GM23338 (cell line): ENCODE measurements at regions not wholly inside any gene's neighbourhood (a gene's known extent, or its start where the extent isn't known, plus 50 kb on each side); places are given as distances from the start of the nearest gene placed in this dataset.

Experiments
- CREB1 ChIP-seq: fragments of 250-450 bp; sonication (Bioruptor Pico); IDR thresholded peaks from 2 replicates; pipeline ENCODE4 v1.5.0; 2020; ENCODE audit warnings: low read depth, mild to moderate bottlenecking, moderate library complexity
- CTCF ChIP-seq, 2 experiments: fragments of 200-600 bp in 1 of 2; sonication (generic) in 1 of 2; conservative IDR thresholded peaks; 2 replicates each; pipeline versions ENCODE4 v1.5.1 to v1.6.1; 2016 to 2017; ENCODE audit warnings: antibody characterized with exemption in 2 of 2, low read depth in 2 of 2, mild to moderate bottlenecking in 2 of 2, moderate library complexity in 1 of 2
- ETS1 ChIP-seq: IDR thresholded peaks from 2 replicates; pipeline ENCODE4 v1.6.1; 2016; ENCODE audit warnings: antibody characterized with exemption
- EZH2 ChIP-seq: fragments of 200-600 bp; sonication (generic); IDR thresholded peaks from one replicate; pipeline ENCODE4 v1.8.0; 2017; ENCODE audit warnings: antibody characterized with exemption, mild to moderate bottlenecking, low read depth; ENCODE audit not compliant: unreplicated experiment
- EZH2phosphoT487 ChIP-seq: fragments of 200-600 bp; sonication (generic); IDR thresholded peaks from one replicate; pipeline ENCODE4 v1.8.1; 2018; ENCODE audit warnings: antibody characterized with exemption; ENCODE audit not compliant: unreplicated experiment
- JUNB ChIP-seq: IDR thresholded peaks from one replicate; pipeline ENCODE4 v1.6.1; 2016; ENCODE audit warnings: antibody characterized with exemption; ENCODE audit not compliant: unreplicated experiment
- NANOG ChIP-seq: IDR thresholded peaks from 2 replicates; pipeline ENCODE4 v1.6.1; 2016; ENCODE audit warnings: antibody characterized with exemption, borderline replicate concordance
- POLR2AphosphoS5 ChIP-seq: IDR thresholded peaks from 2 replicates; pipeline ENCODE4 v1.6.1; 2016; ENCODE audit warnings: antibody characterized with exemption, low read depth
- REST ChIP-seq: IDR thresholded peaks from one replicate; pipeline ENCODE4 v1.6.1; 2018; ENCODE audit warnings: antibody characterized with exemption; ENCODE audit not compliant: unreplicated experiment
- STAT1 ChIP-seq: IDR thresholded peaks from one replicate; pipeline ENCODE4 v1.6.1; 2016; ENCODE audit warnings: antibody characterized with exemption; ENCODE audit not compliant: unreplicated experiment
- ZNF114 ChIP-seq: fragments of 250-450 bp; sonication (Bioruptor Pico); IDR thresholded peaks from 2 replicates; pipeline ENCODE4 v1.5.0; 2020; ENCODE audit warnings: mild to moderate bottlenecking, moderate library complexity
- ZNF462 ChIP-seq: fragments of 250-450 bp; sonication (Bioruptor Pico); IDR thresholded peaks from 2 replicates; pipeline ENCODE4 v1.5.0; 2020; ENCODE audit warnings: mild to moderate bottlenecking, moderate library complexity

GRCh38 chr10:36220151-36220550, 578.1 kb upstream of the FZD8 start:
- TF ChIP-seq CTCF (conservative IDR thresholded peaks at IDR 0.05; ENCODE audit: low read depth in 2 of 2) = no peak
- TF ChIP-seq EZH2 = no peak
- no peak for TF ChIP-seq CREB1 (CRISPR knock-in tag)
- no peak for TF ChIP-seq ZNF462 (CRISPR knock-in tag)
- TF ChIP-seq REST = no peak
- no peak for TF ChIP-seq POLR2AphosphoS5
- TF ChIP-seq JUNB = no peak
- TF ChIP-seq STAT1 = no peak
- TF ChIP-seq ETS1 = no peak
- TF ChIP-seq ZNF114 (CRISPR knock-in tag) = no peak
- no peak for TF ChIP-seq EZH2phosphoT487
- no peak for TF ChIP-seq NANOG
